Esophagus squamous epithelium (tissue), 5 donors: ENCODE measurements at regions not wholly inside any gene's neighbourhood (a gene's known extent, or its start where the extent isn't known, plus 50 kb on each side); places are given as distances from the start of the nearest gene placed in this dataset.

Source experiments
- DNase-seq: peaks from one replicate; lab custom pipeline; 2025; lab: John Stamatoyannopoulos, UW
- H3K27ac ChIP-seq, 4 donors: fragments of 200-600 bp; sonication (generic); one replicate each; pipeline ENCODE4 v1.5.1; 2016 to 2019; ENCODE audit warnings: mild to moderate bottlenecking in 1 of 4
- H3K27me3 ChIP-seq, 4 donors: fragments of 200-600 bp; sonication (generic); 1 replicate in 3 of 4; 2 replicates in 1 of 4; pipeline versions ENCODE4 v1.5.1 to v1.6.0; 2017 to 2021; ENCODE audit warnings: antibody characterized with exemption in 1 of 4
- H3K36me3 ChIP-seq, 3 donors: fragments of 200-600 bp; sonication (generic); one replicate each; pipeline ENCODE4 v1.5.1; 2016 to 2019
- H3K4me1 ChIP-seq, 3 donors: fragments of 200-600 bp; sonication (generic); one replicate each; pipeline ENCODE4 v1.5.1; 2017 to 2019
- H3K4me3 ChIP-seq, 4 donors: fragments of 200-600 bp; sonication (generic); 1 replicate in 3 of 4; 2 replicates in 1 of 4; pipeline ENCODE4 v1.5.1; 2016 to 2019; ENCODE audit warnings: mild to moderate bottlenecking in 2 of 4, moderate library complexity in 1 of 4
- H3K9me3 ChIP-seq, 3 donors: fragments of 200-600 bp; sonication (generic); one replicate each; pipeline ENCODE4 v1.5.1; 2016 to 2019
- CTCF ChIP-seq, 6 experiments: fragments of 450-650 bp in 4 of 6; fragments of 200-600 bp in 2 of 6; sonication (generic) in 2 of 6; IDR thresholded peaks; one replicate each; pipeline ENCODE4 v1.5.1; 2016 to 2019; ENCODE audit warnings: antibody characterized with exemption in 6 of 6, mild to moderate bottlenecking in 4 of 6, moderate library complexity in 4 of 6
- POLR2A ChIP-seq, 4 donors: fragments of 450-650 bp; IDR thresholded peaks; one replicate each; pipeline ENCODE4 v1.6.1; 2017; ENCODE audit warnings: antibody characterized with exemption in 4 of 4, mild to moderate bottlenecking in 4 of 4, moderate library complexity in 3 of 4
- WGBS, 2 donors: methylation state at CpG; one replicate each; pipeline ENCODE4 v1.1.5; 2018; 5-methylcytosine and 5-hydroxymethylcytosine counted together
- intact Hi-C: fragments of 100-400 bp; cut with DNase I; formaldehyde crosslinking; loops from one replicate; pipeline ENCODE4 v1.15.0; 2022
- donor health status: DM: yes; HTN: yes; CAD: no.

- DNase-seq, result no peak
- no peak for TF ChIP-seq CTCF (IDR thresholded peaks at IDR 0.05)
- TF ChIP-seq POLR2A (IDR thresholded peaks at IDR 0.05), result no peak
- Histone ChIP-seq H3K9me3 (no peaks in the 10 kb centered on the region), H3K36me3 (no peaks in the 10 kb centered on the region), H3K4me1 (no peaks in the 10 kb centered on the region), H3K27me3 (no peaks in the 10 kb centered on the region), H3K4me3 (no peak overlapping the region), H3K27ac (no peak overlapping the region)
- intact Hi-C loops, result no loop called here
- 67 to 70% methylated on average over 5 of the region's 5 CpGs for WGBS, 2 donors
These were observed 1559.2 kb downstream of the SLITRK1 start for GRCh38 chr13:82323101-82323500.

- 59 to 75% methylated on average over 1 of the region's 1 CpG for WGBS, 2 donors
- H3K27ac ChIP-seq, result no peak overlapping the region
- H3K4me1 ChIP-seq, result no peaks in the 10 kb centered on the region
- no peak overlapping the region for H3K4me3 ChIP-seq
- no peaks in the 10 kb centered on the region for H3K36me3 ChIP-seq
- no peaks in the 10 kb centered on the region for H3K9me3 ChIP-seq
- intact Hi-C loops, result no loop called here
- DNase-seq, result no peak
- H3K27me3 ChIP-seq, result no peaks in the 10 kb centered on the region
- no peak for TF ChIP-seq POLR2A (IDR thresholded peaks at IDR 0.05)
- TF ChIP-seq CTCF (IDR thresholded peaks at IDR 0.05), result no peak
These were observed 1576.7 kb downstream of the SLITRK1 start for GRCh38 chr13:82305588-82305987.

- H3K27ac ChIP-seq, result no peak overlapping the region
- H3K4me1 ChIP-seq, result no peaks in the 10 kb centered on the region
- WGBS, 2 donors, result 75 to 81% methylated on average over 5 of the region's 5 CpGs
- H3K9me3 ChIP-seq, result no peaks in the 10 kb centered on the region
- TF ChIP-seq CTCF (IDR thresholded peaks at IDR 0.05), result no peak
- TF ChIP-seq POLR2A (IDR thresholded peaks at IDR 0.05), result no peak
- no peaks in the 10 kb centered on the region for H3K27me3 ChIP-seq
- intact Hi-C loops, result no loop called here
- DNase-seq, result no peak
- H3K36me3 ChIP-seq, result no peaks in the 10 kb centered on the region
- no peak overlapping the region for H3K4me3 ChIP-seq
These were observed 1584.2 kb downstream of the SLITRK1 start for GRCh38 chr13:82298106-82298505.

GRCh38 chr13:82294226-82294625 lies 1588.0 kb downstream of the SLITRK1 start:
- WGBS, 2 donors, result 48 to 81% methylated on average over 2 to 6 of the region's 6 CpGs
- no peak for DNase-seq
- no peak overlapping the region for H3K27ac ChIP-seq
- H3K27me3 ChIP-seq, result no peaks in the 10 kb centered on the region
- H3K9me3 ChIP-seq, result no peaks in the 10 kb centered on the region
- intact Hi-C loops, result no loop called here
- no peaks in the 10 kb centered on the region for H3K4me1 ChIP-seq
- TF ChIP-seq POLR2A (IDR thresholded peaks at IDR 0.05), result no peak
- no peak for TF ChIP-seq CTCF (IDR thresholded peaks at IDR 0.05)
- H3K4me3 ChIP-seq, result no peak overlapping the region
- no peaks in the 10 kb centered on the region for H3K36me3 ChIP-seq

GRCh38 chr13:82292334-82292733 lies 1589.9 kb downstream of the SLITRK1 start:
- 35 to 77% methylated on average over 2 of the region's 2 CpGs for WGBS, 2 donors
- DNase-seq, result no peak
- H3K4me1 ChIP-seq, result no peaks in the 10 kb centered on the region
- no peaks in the 10 kb centered on the region for H3K36me3 ChIP-seq
- intact Hi-C loops, result no loop called here
- H3K9me3 ChIP-seq, result no peaks in the 10 kb centered on the region
- H3K27me3 ChIP-seq, result no peaks in the 10 kb centered on the region
- no peak for TF ChIP-seq POLR2A (IDR thresholded peaks at IDR 0.05)
- TF ChIP-seq CTCF (IDR thresholded peaks at IDR 0.05), result no peak
- H3K4me3 ChIP-seq, result no peak overlapping the region
- H3K27ac ChIP-seq, result no peak overlapping the region
